H1 (cell line): ENCODE measurements at regions not wholly inside any gene's neighbourhood (a gene's known extent, or its start where the extent isn't known, plus 50 kb on each side); places are given as distances from the start of the nearest gene placed in this dataset.

Source experiments
- CTCF ChIA-PET: fragments of 300-600 bp; sonication (Branson Sonifier 250); formaldehyde crosslinking; loops from one replicate; lab custom pipeline; 2021; ENCODE audit not compliant: partially characterized antibody; lab: Charles Lee
- POLR2A ChIA-PET: fragments of 300-600 bp; sonication (Branson Sonifier 250); formaldehyde crosslinking; loops from one replicate; lab custom pipeline; 2021; ENCODE audit warnings: inconsistent platforms; ENCODE audit not compliant: partially characterized antibody; lab: Charles Lee
- DNase-seq, 2 experiments: peaks; one replicate each; pipeline versions ENCODE4 v3.0.0 to v3.0.0-alpha.2; 2010 to 2022; ENCODE audit warnings: low spot score in 2 of 2, low read depth in 1 of 2, mixed read lengths in 1 of 2
- FAIRE-seq: peaks from 2 replicates; lab custom pipeline; 2011; peaks lifted over from hg19 to GRCh38; lab: Jason Lieb, UNC
- H2AFZ ChIP-seq: 2 replicates; pipeline ENCODE4 v1.8.1; 2012; ENCODE audit warnings: low read length, inconsistent platforms
- H2AK5ac ChIP-seq: 2 replicates; pipeline ENCODE4 v1.6.1; 2013; ENCODE audit warnings: low read depth, low read length
- H2BK120ac ChIP-seq: replicated peaks from 2 replicates; pipeline ENCODE3; 2013; ENCODE audit warnings: low read depth, low read length, inconsistent platforms
- H2BK12ac ChIP-seq: 2 replicates; pipeline ENCODE4 v1.6.1; 2013; ENCODE audit warnings: low read depth, low read length
- H2BK15ac ChIP-seq: 2 replicates; pipeline ENCODE4 v1.6.1; 2013; ENCODE audit warnings: low read length
- H2BK20ac ChIP-seq: 2 replicates; pipeline ENCODE4 v1.6.1; 2013; ENCODE audit warnings: low read length
- H2BK5ac ChIP-seq: 2 replicates; pipeline ENCODE4 v1.6.1; 2013; ENCODE audit warnings: low read depth, low read length
- H3K14ac ChIP-seq: 2 replicates; pipeline ENCODE4 v1.6.1; 2013; ENCODE audit warnings: inconsistent platforms; ENCODE audit not compliant: insufficient read length
- H3K18ac ChIP-seq: 2 replicates; pipeline ENCODE4 v1.6.1; 2013; ENCODE audit warnings: low read length; ENCODE audit errors: extremely low read depth
- H3K23ac ChIP-seq: 2 replicates; pipeline ENCODE4 v1.6.1; 2013; ENCODE audit warnings: inconsistent platforms; ENCODE audit not compliant: insufficient read length
- H3K23me2 ChIP-seq: 2 replicates; pipeline ENCODE4 v1.6.1; 2013; ENCODE audit warnings: low read depth, low read length
- H3K27ac ChIP-seq: 2 replicates; pipeline ENCODE4 v1.6.1; 2011; ENCODE audit warnings: low read depth, low read length, inconsistent platforms
- H3K27me3 ChIP-seq, 4 experiments: replicated peaks in 1 of 4; 1 replicate in 1 of 4; 2 replicates in 3 of 4; pipeline versions ENCODE4 v1.6.1 to v1.8.1; 2011 to 2013; ENCODE audit warnings: low read length in 3 of 4, mild to moderate bottlenecking in 3 of 4, inconsistent platforms in 2 of 4, mixed read lengths in 2 of 4, moderate library complexity in 1 of 4; ENCODE audit not compliant: control insufficient read depth in 3 of 4, insufficient read depth in 3 of 4; ENCODE audit errors: extremely low read depth in 1 of 4
- H3K36me3 ChIP-seq, 4 experiments: 2 replicates each; pipeline versions ENCODE4 v1.6.1 to v1.8.1; 2011 to 2013; ENCODE audit warnings: mild to moderate bottlenecking in 4 of 4, low read length in 3 of 4, moderate library complexity in 2 of 4, control low read depth in 1 of 4, inconsistent platforms in 1 of 4; ENCODE audit not compliant: insufficient read depth in 4 of 4, control insufficient read depth in 2 of 4
- H3K4ac ChIP-seq: replicated peaks from 2 replicates; pipeline ENCODE3; 2013; ENCODE audit warnings: low read length, low read depth, mixed read lengths, inconsistent platforms; ENCODE audit not compliant: insufficient read length
- H3K4me1 ChIP-seq, 4 experiments: replicated peaks in 1 of 4; 1 replicate in 1 of 4; 2 replicates in 3 of 4; pipeline versions ENCODE4 v1.6.1 to v1.8.1; 2011 to 2013; ENCODE audit warnings: low read length in 3 of 4, inconsistent platforms in 2 of 4, mixed read lengths in 1 of 4; ENCODE audit not compliant: insufficient read depth in 4 of 4, control insufficient read depth in 3 of 4
- H3K4me2 ChIP-seq, 2 experiments: 2 replicates each; pipeline versions ENCODE4 v1.6.1 to v1.8.1; 2011 to 2013; ENCODE audit warnings: low read depth in 2 of 2, low read length in 2 of 2, control low read depth in 1 of 2, inconsistent platforms in 1 of 2, mild to moderate bottlenecking in 1 of 2; ENCODE audit not compliant: insufficient read depth in 1 of 2
- H3K4me3 ChIP-seq, 4 experiments: fragments of 200-600, 300-600 bp in 1 of 4; sonication (generic), shearing (Covaris generic), sonication (Bioruptor Twin) in 1 of 4; 2 replicates each; pipeline versions ENCODE4 v1.5.1 to v1.8.1; 2011 to 2016; ENCODE audit warnings: low read length in 4 of 4, low read depth in 3 of 4, control low read depth in 2 of 4, inconsistent platforms in 2 of 4, mild to moderate bottlenecking in 2 of 4, mixed read lengths in 1 of 4, moderate library complexity in 1 of 4; ENCODE audit not compliant: insufficient read depth in 2 of 4; ENCODE audit errors: extremely low read depth in 1 of 4
- H3K56ac ChIP-seq: replicated peaks from 2 replicates; pipeline ENCODE3; 2013; ENCODE audit warnings: low read depth, mild to moderate bottlenecking, mixed read lengths, low read length, inconsistent platforms; ENCODE audit not compliant: insufficient read length
- H3K79me1 ChIP-seq: 2 replicates; pipeline ENCODE4 v1.6.1; 2013; ENCODE audit warnings: low read depth, low read length, control low read depth
- H3K79me2 ChIP-seq, 2 experiments: 2 replicates each; pipeline versions ENCODE4 v1.6.1 to v1.8.1; 2012 to 2013; ENCODE audit warnings: low read length in 2 of 2, mild to moderate bottlenecking in 2 of 2, inconsistent platforms in 1 of 2; ENCODE audit not compliant: insufficient read depth in 2 of 2, control insufficient read depth in 1 of 2
- H3K9ac ChIP-seq, 4 experiments: replicated peaks in 1 of 4; 1 replicate in 1 of 4; 2 replicates in 3 of 4; pipeline versions ENCODE4 v1.6.1 to v1.8.1; 2011 to 2013; ENCODE audit warnings: low read depth in 3 of 4, low read length in 3 of 4, control low read depth in 2 of 4, mild to moderate bottlenecking in 2 of 4, moderate library complexity in 2 of 4, inconsistent platforms in 1 of 4; ENCODE audit errors: extremely low read depth in 1 of 4
- H3K9me3 ChIP-seq, 2 experiments: 2 replicates each; pipeline versions ENCODE4 v1.6.1 to v1.8.1; 2012 to 2013; ENCODE audit warnings: mild to moderate bottlenecking in 2 of 2, moderate library complexity in 2 of 2, control low read depth in 1 of 2, inconsistent platforms in 1 of 2, low read depth in 1 of 2, low read length in 1 of 2, mixed read lengths in 1 of 2; ENCODE audit not compliant: insufficient read depth in 2 of 2
- H4K20me1 ChIP-seq, 2 experiments: replicated peaks in 1 of 2; 2 replicates each; pipeline versions ENCODE3 to v1.8.1; 2011 to 2013; ENCODE audit warnings: inconsistent platforms in 2 of 2, low read length in 2 of 2, mild to moderate bottlenecking in 1 of 2; ENCODE audit not compliant: insufficient read depth in 2 of 2, control insufficient read depth in 1 of 2
- H4K5ac ChIP-seq: 2 replicates; pipeline ENCODE4 v1.6.1; 2013; ENCODE audit warnings: low read length, low read depth, mixed read lengths, inconsistent platforms; ENCODE audit not compliant: insufficient read length
- H4K8ac ChIP-seq: 2 replicates; pipeline ENCODE4 v1.8.0; 2013; ENCODE audit warnings: mild to moderate bottlenecking, moderate library complexity, low read length, inconsistent platforms; ENCODE audit not compliant: insufficient read depth; ENCODE audit errors: extremely low read depth
- H4K91ac ChIP-seq: replicated peaks from 2 replicates; pipeline ENCODE3; 2013; ENCODE audit warnings: low read length, mixed read lengths, inconsistent platforms; ENCODE audit not compliant: insufficient read length
- RBBP5 ChIP-seq: IDR thresholded peaks from 2 replicates; pipeline ENCODE4 v1.7.1; 2012; ENCODE audit warnings: low read depth, mild to moderate bottlenecking, inconsistent platforms, low read length, moderate library complexity, borderline replicate concordance
- SUZ12 ChIP-seq: fragments of 200-600 bp; sonication (generic); IDR thresholded peaks from 2 replicates; pipeline ENCODE4 v1.6.1; 2012; ENCODE audit warnings: mild to moderate bottlenecking, inconsistent platforms, low read length, moderate library complexity, mixed read lengths
- WGBS, 2 experiments: shearing (Covaris generic) in 1 of 2; methylation state at CpG; one replicate each; pipeline versions ENCODE4 v1.1.6 to v1.1.7; 2013 to 2015; ENCODE audit warnings: low lambda C conversion rate in 2 of 2, mixed read lengths in 2 of 2, inconsistent platforms in 1 of 2, low coverage in 1 of 2, missing lambda C conversion rate in 1 of 2; ENCODE audit not compliant: insufficient replicate concordance in 2 of 2, insufficient coverage in 1 of 2, insufficient read length in 1 of 2; ENCODE audit errors: extremely low coverage in 1 of 2, missing lambda C conversion rate in 1 of 2; 5-methylcytosine and 5-hydroxymethylcytosine counted together
- TF ChIP-seq, protein P1 (sequence below), 3 experiments: IDR thresholded peaks; 1 replicate in 2 of 3; 2 replicates in 1 of 3; pipeline versions ENCODE4 v1.5.1 to v1.6.1; 2011; ENCODE audit warnings: low read length in 3 of 3, mild to moderate bottlenecking in 3 of 3, inconsistent platforms in 2 of 3, low read depth in 1 of 3, moderate library complexity in 1 of 3; ENCODE audit not compliant: insufficient read depth in 1 of 3; ENCODE audit errors: control extremely low read depth in 1 of 3

DNA sequence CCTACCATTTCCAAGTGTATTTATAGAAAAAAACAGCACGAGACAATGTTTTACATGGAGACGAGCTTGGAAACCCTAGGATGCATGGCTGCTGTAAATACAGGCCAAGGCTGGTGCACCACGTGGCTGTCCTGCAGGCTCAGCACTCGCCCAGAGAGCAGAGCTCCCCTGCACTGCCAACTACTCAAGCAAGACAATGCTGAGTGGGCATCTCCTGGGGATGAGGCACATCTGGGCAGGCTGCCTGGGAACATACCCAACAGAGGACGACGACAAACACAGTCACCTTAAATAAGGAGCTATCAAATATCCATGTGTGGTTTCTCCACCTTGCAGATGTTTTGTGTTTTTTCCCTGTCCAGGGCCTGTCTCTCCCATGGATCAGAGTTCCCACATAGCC, 128.3 kb upstream of the PRMT8 start:
- Histone ChIP-seq H2BK5ac (no peak overlapping the region), H3K18ac (no peak overlapping the region), H3K4me3 (no peak overlapping the region), H4K91ac (no peak overlapping the region), H3K56ac (no peak overlapping the region), H2BK20ac (no peak overlapping the region), H3K79me2 (no peaks in the 10 kb centered on the region), H3K4ac (no peak overlapping the region), H3K14ac (no peak overlapping the region), H3K23ac (no peak overlapping the region), H3K27ac (no peak overlapping the region), H3K27me3 (peaks cover 12 to 29% (median 28%) of the 10 kb centered on the region in 4 experiments), H3K23me2 (peaks cover 5% of the 10 kb centered on the region; the same call in 1 of the 2 replicates), H4K5ac (no peak overlapping the region), H3K4me2 (no peak overlapping the region), H3K36me3 (no peaks in the 10 kb centered on the region), H3K79me1 (no peaks in the 10 kb centered on the region), H3K9me3 (no peaks in the 10 kb centered on the region), H2BK120ac (no peak overlapping the region), H2AK5ac (no peak overlapping the region), H2BK12ac (no peak overlapping the region), H3K9ac (no peak overlapping the region), H4K20me1 (no peaks in the 10 kb centered on the region), H3K4me1 (peaks cover 0 to 7% (median 4%) of the 10 kb centered on the region in 4 experiments; a peak in 5 of 7 replicates), H2AFZ (no peak overlapping the region), H4K8ac (no peak overlapping the region), H2BK15ac (no peak overlapping the region)
- FAIRE-seq = no peak
- TF ChIP-seq SUZ12 (no peak), RBBP5 (no peak)
- TF ChIP-seq, protein P1, sequence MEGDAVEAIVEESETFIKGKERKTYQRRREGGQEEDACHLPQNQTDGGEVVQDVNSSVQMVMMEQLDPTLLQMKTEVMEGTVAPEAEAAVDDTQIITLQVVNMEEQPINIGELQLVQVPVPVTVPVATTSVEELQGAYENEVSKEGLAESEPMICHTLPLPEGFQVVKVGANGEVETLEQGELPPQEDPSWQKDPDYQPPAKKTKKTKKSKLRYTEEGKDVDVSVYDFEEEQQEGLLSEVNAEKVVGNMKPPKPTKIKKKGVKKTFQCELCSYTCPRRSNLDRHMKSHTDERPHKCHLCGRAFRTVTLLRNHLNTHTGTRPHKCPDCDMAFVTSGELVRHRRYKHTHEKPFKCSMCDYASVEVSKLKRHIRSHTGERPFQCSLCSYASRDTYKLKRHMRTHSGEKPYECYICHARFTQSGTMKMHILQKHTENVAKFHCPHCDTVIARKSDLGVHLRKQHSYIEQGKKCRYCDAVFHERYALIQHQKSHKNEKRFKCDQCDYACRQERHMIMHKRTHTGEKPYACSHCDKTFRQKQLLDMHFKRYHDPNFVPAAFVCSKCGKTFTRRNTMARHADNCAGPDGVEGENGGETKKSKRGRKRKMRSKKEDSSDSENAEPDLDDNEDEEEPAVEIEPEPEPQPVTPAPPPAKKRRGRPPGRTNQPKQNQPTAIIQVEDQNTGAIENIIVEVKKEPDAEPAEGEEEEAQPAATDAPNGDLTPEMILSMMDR (IDR thresholded peaks at IDR 0.05; ENCODE audit: control extremely low read depth in 1 of 3, insufficient read depth in 1 of 3, low read depth in 1 of 3, low read length in 3 of 3) = no peak
- DNase-seq = no peak
- WGBS, 2 experiments = 83% methylated on average over 6 of the region's 6 CpGs; no CpG with 5 or more reads in 1 of the 2 experiments
- POLR2A ChIA-PET = no interaction called here
- CTCF ChIA-PET = interaction anchor here (0.6 to 1.6 kb wide), 6 partner anchors 10 to 317 kb away, joined by 3 to 4 read pairs (median 3); no protein-coding TSS in a partner anchor
